ENCODE measurements at regions not wholly inside any gene's neighbourhood (a gene's known extent, or its start where the extent isn't known, plus 50 kb on each side); places are given as distances from the start of the nearest gene placed in this dataset.
"Not testable (repeated sequence)": the region's sequence is repeated elsewhere in the genome, so short reads cannot be mapped to it uniquely, and the experiment has no call there.

GRCh38 chr9:81827616-81828296 lies 100.5 kb upstream of the SPATA31D4 start:
- Histone ChIP-seq H3K9ac (ENCODE audit: low read length) (no peak overlapping the region), H3K36me3 (ENCODE audit: control insufficient read depth, low read depth, low read length) (no peaks in the 10 kb centered on the region), H3K9me3 (ENCODE audit: control insufficient read depth, low read depth, low read length) (no peaks in the 10 kb centered on the region), H3K27me3 (ENCODE audit: control insufficient read depth, insufficient read depth, low read length) (no peaks in the 10 kb centered on the region), H3K4me1 (ENCODE audit: control insufficient read depth, low read depth, low read length) (peaks cover 28% of the 10 kb centered on the region), H3K27ac (ENCODE audit: low read length) (no peak overlapping the region), H3K4me3 (ENCODE audit: low read length) (no peak overlapping the region)

- H3K9ac ChIP-seq (ENCODE audit: low read length): no peak overlapping the region
Observed at GRCh38 chr9:81829195-81829882, 98.9 kb upstream of the SPATA31D4 start.

GRCh38 chr9:81830431-81830830 lies 97.8 kb upstream of the SPATA31D4 start:
- H3K9ac ChIP-seq (ENCODE audit: low read length); H3K36me3 ChIP-seq (ENCODE audit: control insufficient read depth, low read depth, low read length); H3K27ac ChIP-seq (ENCODE audit: low read length); H3K9me3 ChIP-seq (ENCODE audit: control insufficient read depth, low read depth, low read length); H3K4me3 ChIP-seq (ENCODE audit: low read length); H3K27me3 ChIP-seq (ENCODE audit: control insufficient read depth, insufficient read depth, low read length): not testable (repeated sequence)
- H3K4me1 ChIP-seq (ENCODE audit: control insufficient read depth, low read depth, low read length): peaks cover 24% of the 10 kb centered on the region

More at GRCh38 chr9:81829195-81829882, 98.9 kb upstream of the SPATA31D4 start:
- Histone ChIP-seq H3K4me3 (ENCODE audit: low read length) (no peak overlapping the region), H3K36me3 (ENCODE audit: control insufficient read depth, low read depth, low read length) (no peaks in the 10 kb centered on the region), H3K9me3 (ENCODE audit: control insufficient read depth, low read depth, low read length) (no peaks in the 10 kb centered on the region), H3K4me1 (ENCODE audit: control insufficient read depth, low read depth, low read length) (peaks cover 24% of the 10 kb centered on the region), H3K27me3 (ENCODE audit: control insufficient read depth, insufficient read depth, low read length) (no peaks in the 10 kb centered on the region), H3K27ac (ENCODE audit: low read length) (no peak overlapping the region)

DNA sequence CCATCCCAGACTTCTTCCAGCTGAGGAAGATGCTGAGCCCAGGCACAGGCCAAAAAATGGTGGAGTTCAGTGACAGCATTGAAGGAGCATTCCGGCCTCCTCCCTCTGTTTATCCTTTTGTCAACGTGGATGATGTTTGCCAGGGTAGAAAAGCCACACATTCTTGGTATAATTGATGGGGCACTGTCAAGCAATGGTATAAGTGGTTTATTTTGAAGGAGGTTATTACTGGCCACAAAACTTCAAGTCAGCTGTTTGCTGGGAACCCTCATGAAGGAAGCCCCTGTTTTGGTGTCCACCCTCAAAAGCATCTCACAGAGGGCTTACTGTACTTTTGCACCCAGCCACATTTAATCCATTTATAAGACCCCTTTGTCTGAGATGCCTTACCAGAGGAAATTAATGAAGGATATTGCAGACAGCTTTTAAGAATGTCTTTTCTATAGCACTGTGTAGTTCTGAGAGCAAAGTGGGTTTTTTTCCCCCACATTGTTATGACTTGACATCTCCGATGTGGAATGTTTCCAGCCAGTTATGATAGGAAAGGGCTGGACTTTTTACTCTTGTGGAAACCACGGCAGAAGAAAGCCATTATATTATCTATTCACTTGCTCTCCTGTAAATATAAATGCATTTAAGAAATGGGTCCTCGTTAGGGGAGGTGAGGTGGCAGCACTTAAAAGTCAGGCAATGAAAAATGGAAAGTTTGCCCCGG lies 95.5 kb upstream of the SPATA31D4 start:
- no peak overlapping the region for H3K27ac ChIP-seq (ENCODE audit: low read length)

DNA sequence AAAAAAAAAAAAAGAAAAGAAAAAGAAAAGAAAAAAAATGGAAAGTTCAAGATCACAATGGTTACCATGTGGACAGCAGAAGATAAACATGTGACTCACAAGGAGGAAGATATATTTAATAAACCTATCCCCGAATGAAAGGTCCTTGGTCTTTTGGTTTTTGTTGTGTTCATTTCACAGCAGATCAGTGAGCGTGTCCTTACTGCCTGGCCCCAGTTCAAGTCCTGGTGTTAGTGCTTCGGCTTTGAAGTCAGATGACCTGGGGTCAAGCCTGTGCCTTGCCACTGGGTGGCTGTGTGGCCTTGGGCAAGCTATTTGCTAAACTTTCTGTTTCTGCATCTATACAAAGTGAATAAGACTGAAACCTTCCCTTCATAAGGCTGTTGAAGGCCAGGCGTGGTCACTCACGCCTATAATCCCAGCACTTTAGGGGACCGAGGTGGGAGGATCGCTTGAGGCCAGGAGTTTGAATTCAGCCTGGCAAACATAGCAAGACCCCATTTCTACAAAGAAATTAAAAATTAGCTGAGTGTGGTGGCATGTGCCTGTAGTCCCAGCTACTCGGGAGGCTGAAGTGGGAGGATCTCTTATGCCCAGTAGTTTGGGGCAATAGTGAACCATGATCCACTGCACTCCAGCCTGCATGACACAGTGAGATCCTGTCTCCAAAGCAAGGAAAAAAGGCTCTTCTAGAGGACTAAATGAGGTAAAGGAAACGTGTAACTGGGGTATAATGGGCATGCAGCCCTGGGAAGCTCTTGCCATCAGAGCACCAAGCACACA lies 94.5 kb upstream of the SPATA31D4 start:
- Histone ChIP-seq H3K9me3 (ENCODE audit: control insufficient read depth, low read depth, low read length) (no peaks in the 10 kb centered on the region), H3K4me3 (ENCODE audit: low read length) (no peak overlapping the region), H3K9ac (ENCODE audit: low read length) (no peak overlapping the region), H3K27me3 (ENCODE audit: control insufficient read depth, insufficient read depth, low read length) (no peaks in the 10 kb centered on the region), H3K27ac (ENCODE audit: low read length) (no peak overlapping the region), H3K4me1 (ENCODE audit: control insufficient read depth, low read depth, low read length) (peaks cover 8% of the 10 kb centered on the region), H3K36me3 (ENCODE audit: control insufficient read depth, low read depth, low read length) (no peaks in the 10 kb centered on the region)

More for the DNA sequence above, 95.5 kb upstream of the SPATA31D4 start:
- Histone ChIP-seq H3K27me3 (ENCODE audit: control insufficient read depth, insufficient read depth, low read length) (no peaks in the 10 kb centered on the region), H3K9me3 (ENCODE audit: control insufficient read depth, low read depth, low read length) (no peaks in the 10 kb centered on the region), H3K36me3 (ENCODE audit: control insufficient read depth, low read depth, low read length) (no peaks in the 10 kb centered on the region), H3K4me1 (ENCODE audit: control insufficient read depth, low read depth, low read length) (peaks cover 15% of the 10 kb centered on the region), H3K9ac (ENCODE audit: low read length) (no peak overlapping the region), H3K4me3 (ENCODE audit: low read length) (no peak overlapping the region)

DNA sequence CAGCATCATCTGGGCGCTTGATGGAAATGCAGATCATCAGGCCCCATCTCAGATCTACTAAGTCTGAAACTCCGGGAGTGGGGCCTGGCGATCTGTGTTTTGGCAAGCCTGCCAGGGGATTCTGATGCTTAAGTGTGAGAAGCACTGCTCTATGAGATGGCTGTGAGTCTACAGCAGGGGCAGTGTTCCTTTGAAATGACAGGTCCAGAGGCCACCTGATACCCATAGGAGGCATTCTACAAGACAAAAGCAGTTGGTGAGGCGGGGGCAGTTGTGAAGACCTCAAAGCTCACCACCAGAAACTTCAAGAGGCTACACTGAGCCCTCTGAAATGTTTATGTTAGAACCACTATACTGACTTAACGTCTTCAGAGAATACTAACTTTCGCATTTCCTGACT lies 86.9 kb upstream of the SPATA31D4 start:
- Histone ChIP-seq H3K36me3 (ENCODE audit: control insufficient read depth, low read depth, low read length) (no peaks in the 10 kb centered on the region), H3K27ac (ENCODE audit: low read length) (no peak overlapping the region), H3K9ac (ENCODE audit: low read length) (no peak overlapping the region), H3K27me3 (ENCODE audit: control insufficient read depth, insufficient read depth, low read length) (no peaks in the 10 kb centered on the region), H3K9me3 (ENCODE audit: control insufficient read depth, low read depth, low read length) (no peaks in the 10 kb centered on the region), H3K4me3 (ENCODE audit: low read length) (no peak overlapping the region), H3K4me1 (ENCODE audit: control insufficient read depth, low read depth, low read length) (peaks cover 11% of the 10 kb centered on the region)

DNA sequence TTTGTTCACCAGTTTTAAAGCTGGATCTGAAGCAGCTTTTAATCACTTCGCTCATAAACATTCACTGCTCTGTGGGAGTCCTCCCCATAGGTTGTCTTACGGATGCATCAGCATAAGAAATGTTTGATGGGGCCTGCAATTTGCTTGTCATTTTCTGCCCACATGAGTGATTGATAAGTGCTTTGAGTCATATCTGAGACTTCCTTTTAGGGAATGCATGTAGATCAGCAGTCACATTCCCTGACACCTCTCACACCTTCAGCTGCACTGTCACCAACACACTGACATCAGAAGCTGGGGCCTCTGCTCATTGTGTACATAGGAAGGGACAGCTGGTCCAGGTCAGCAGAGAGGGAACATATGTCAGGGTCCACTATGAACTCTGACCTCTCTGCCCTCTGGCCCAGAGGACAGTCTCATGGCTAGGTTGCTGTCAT lies 84.1 kb upstream of the SPATA31D4 start:
- Histone ChIP-seq H3K27me3 (ENCODE audit: control insufficient read depth, insufficient read depth, low read length) (no peaks in the 10 kb centered on the region), H3K36me3 (ENCODE audit: control insufficient read depth, low read depth, low read length) (no peaks in the 10 kb centered on the region), H3K9ac (ENCODE audit: low read length) (no peak overlapping the region), H3K4me1 (ENCODE audit: control insufficient read depth, low read depth, low read length) (peaks cover 11% of the 10 kb centered on the region), H3K4me3 (ENCODE audit: low read length) (no peak overlapping the region), H3K9me3 (ENCODE audit: control insufficient read depth, low read depth, low read length) (no peaks in the 10 kb centered on the region), H3K27ac (ENCODE audit: low read length) (no peak overlapping the region)

DNA sequence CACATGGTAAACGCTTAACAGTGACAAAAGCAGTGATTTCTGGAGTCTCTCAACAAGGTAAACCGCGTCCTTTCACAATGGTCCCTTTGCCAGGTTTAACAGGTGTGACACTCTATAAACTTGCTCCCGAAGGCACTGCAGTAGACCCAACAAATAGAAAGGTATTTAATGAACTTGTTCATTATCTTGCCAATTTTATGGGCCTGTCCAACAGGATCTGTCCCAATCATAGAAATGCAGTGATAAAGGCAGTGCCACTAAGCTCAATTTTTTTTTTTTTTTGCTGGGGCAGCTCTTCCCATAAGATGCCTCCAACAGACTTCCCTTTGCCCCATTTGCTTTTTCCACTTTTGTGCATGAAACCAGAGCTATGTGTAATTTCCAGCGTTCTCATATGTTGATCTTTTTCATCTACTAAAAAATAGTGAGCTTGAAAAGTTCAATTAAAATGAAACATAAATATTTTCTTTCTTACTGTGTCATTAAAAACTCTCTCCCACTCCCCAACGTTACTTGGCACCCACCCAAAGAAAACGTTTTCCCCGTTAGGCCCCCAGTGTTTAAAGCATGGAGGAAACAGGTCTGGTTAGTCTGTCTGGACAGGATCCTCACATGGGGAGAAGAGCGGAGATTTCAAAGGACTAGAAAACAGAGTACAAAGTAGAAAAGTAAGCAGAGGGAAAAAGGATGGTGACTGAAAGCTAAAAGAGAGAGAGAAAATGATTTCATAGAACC lies 80.9 kb upstream of the SPATA31D4 start:
- no peaks in the 10 kb centered on the region for H3K9me3 ChIP-seq (ENCODE audit: control insufficient read depth, low read depth, low read length)
- H3K4me1 ChIP-seq (ENCODE audit: control insufficient read depth, low read depth, low read length): peaks cover 5% of the 10 kb centered on the region
- no peak overlapping the region for H3K4me3 ChIP-seq (ENCODE audit: low read length)
- no peak overlapping the region for H3K27ac ChIP-seq (ENCODE audit: low read length)
- no peaks in the 10 kb centered on the region for H3K27me3 ChIP-seq (ENCODE audit: control insufficient read depth, insufficient read depth, low read length)
- no peak overlapping the region for H3K9ac ChIP-seq (ENCODE audit: low read length)
- H3K36me3 ChIP-seq (ENCODE audit: control insufficient read depth, low read depth, low read length): no peaks in the 10 kb centered on the region

- Histone ChIP-seq H3K9ac (ENCODE audit: low read length) (no peak overlapping the region), H3K4me1 (ENCODE audit: control insufficient read depth, low read depth, low read length) (peaks cover 4% of the 10 kb centered on the region), H3K27me3 (ENCODE audit: control insufficient read depth, insufficient read depth, low read length) (no peaks in the 10 kb centered on the region), H3K27ac (ENCODE audit: low read length) (no peak overlapping the region), H3K9me3 (ENCODE audit: control insufficient read depth, low read depth, low read length) (no peaks in the 10 kb centered on the region), H3K36me3 (ENCODE audit: control insufficient read depth, low read depth, low read length) (no peaks in the 10 kb centered on the region), H3K4me3 (ENCODE audit: low read length) (no peak overlapping the region)
Observed at GRCh38 chr9:81848472-81848871, 79.8 kb upstream of the SPATA31D4 start.

DNA sequence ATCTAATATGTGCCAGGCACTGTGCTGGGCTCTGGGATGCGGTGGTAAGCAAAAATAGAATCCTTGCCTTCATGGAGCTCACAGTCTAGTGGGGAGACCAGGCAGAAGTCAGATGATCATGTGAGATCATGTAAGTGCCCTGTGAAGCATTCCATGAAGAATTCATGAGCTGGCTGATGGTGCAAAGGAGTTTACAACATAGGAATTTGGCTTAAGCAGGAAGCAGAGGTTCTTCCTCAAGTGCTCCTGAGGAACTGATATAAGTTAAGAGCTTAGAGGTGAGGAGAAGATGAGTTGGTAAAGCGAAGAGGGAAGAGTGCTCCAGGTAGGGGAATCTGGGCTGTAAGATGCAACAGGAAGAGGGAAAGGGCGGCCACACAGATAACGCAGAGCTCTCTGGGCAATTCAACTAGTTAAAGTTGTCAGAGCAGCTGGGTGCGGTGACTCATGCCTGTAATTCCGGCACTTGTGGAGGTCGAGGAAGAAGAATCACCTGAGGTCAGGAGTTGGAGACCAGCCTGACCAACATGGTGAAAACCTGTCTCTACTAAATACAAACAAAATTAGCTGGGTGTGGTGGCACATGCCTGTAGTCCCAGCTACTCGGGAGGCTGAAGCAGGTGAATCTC lies 78.5 kb upstream of the SPATA31D4 start:
- H3K27ac ChIP-seq (ENCODE audit: low read length): no peak overlapping the region
- no peaks in the 10 kb centered on the region for H3K36me3 ChIP-seq (ENCODE audit: control insufficient read depth, low read depth, low read length)
- H3K9me3 ChIP-seq (ENCODE audit: control insufficient read depth, low read depth, low read length): no peaks in the 10 kb centered on the region
- no peak overlapping the region for H3K9ac ChIP-seq (ENCODE audit: low read length)
- no peak overlapping the region for H3K4me3 ChIP-seq (ENCODE audit: low read length)
- no peaks in the 10 kb centered on the region for H3K27me3 ChIP-seq (ENCODE audit: control insufficient read depth, insufficient read depth, low read length)
- H3K4me1 ChIP-seq (ENCODE audit: control insufficient read depth, low read depth, low read length): no peaks in the 10 kb centered on the region

Measured in iPS-18a (cell line).